Astrocyte of the cerebellum (primary cell): ENCODE measurements at regions not wholly inside any gene's neighbourhood (a gene's known extent, or its start where the extent isn't known, plus 50 kb on each side); places are given as distances from the start of the nearest gene placed in this dataset.

Experiments used
- DNase-seq: peaks from one replicate; pipeline ENCODE4 v3.0.0-alpha.2; 2011; ENCODE audit warnings: low read depth
- H3K4me3 ChIP-seq: 2 replicates; pipeline ENCODE4 v1.5.1; 2011; ENCODE audit warnings: mild to moderate bottlenecking, low read depth, low read length, moderate library complexity
- in situ Hi-C: cut with HindIII; loops from 2 replicates; pipeline ENCODE4 v1.10.0; 2017; ENCODE audit warnings: low sequenced_read_pairs
- TF ChIP-seq, protein P1 (sequence below): IDR thresholded peaks from 2 replicates; pipeline ENCODE4 v1.5.1; 2012; ENCODE audit warnings: low read length, low read depth, moderate library complexity, mild to moderate bottlenecking; ENCODE audit errors: missing control alignments

DNA sequence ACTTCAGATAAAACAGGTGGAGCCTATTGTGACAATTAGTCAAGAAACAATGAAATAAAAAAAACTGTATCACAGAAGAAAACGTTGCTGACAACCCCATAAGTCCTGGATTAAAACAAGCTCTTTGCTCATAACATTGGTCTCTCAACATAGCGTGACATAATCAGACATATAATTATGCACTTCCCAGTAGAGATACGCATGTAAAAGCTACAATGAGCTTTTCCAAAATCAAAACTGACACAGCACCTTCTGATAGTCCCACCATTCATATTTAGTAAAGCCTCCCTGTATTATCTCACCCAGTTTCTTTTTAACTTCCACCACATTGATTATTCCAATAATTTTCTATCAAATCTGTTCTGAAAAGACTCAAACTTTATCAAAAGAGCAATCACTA is 372.1 kb upstream of the SMIM31 start:
- H3K4me3 ChIP-seq, result no peak overlapping the region
- DNase-seq, result no peak
- TF ChIP-seq, protein P1, sequence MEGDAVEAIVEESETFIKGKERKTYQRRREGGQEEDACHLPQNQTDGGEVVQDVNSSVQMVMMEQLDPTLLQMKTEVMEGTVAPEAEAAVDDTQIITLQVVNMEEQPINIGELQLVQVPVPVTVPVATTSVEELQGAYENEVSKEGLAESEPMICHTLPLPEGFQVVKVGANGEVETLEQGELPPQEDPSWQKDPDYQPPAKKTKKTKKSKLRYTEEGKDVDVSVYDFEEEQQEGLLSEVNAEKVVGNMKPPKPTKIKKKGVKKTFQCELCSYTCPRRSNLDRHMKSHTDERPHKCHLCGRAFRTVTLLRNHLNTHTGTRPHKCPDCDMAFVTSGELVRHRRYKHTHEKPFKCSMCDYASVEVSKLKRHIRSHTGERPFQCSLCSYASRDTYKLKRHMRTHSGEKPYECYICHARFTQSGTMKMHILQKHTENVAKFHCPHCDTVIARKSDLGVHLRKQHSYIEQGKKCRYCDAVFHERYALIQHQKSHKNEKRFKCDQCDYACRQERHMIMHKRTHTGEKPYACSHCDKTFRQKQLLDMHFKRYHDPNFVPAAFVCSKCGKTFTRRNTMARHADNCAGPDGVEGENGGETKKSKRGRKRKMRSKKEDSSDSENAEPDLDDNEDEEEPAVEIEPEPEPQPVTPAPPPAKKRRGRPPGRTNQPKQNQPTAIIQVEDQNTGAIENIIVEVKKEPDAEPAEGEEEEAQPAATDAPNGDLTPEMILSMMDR, result no peak
- in situ Hi-C loops, result no loop called here

DNA sequence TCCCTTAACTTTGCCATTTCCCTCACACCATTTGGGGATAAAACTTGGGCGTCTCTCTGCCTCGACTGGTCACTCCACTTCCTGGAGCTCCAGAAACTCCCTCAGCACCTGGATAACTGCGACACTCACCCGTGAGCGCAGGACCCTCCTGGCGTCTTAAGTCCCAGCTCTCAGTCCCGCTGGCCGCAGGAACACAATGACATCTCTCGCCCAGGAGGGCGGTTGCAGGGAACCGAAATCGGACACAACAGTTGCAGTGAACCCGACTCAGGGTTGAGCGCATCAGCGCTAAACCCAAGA is 370.9 kb upstream of the SMIM31 start:
- no peak for DNase-seq
- TF ChIP-seq, protein P1, result no peak
- H3K4me3 ChIP-seq, result peak overlapping the region; percentile 71
- in situ Hi-C loops, result no loop called here

DNA sequence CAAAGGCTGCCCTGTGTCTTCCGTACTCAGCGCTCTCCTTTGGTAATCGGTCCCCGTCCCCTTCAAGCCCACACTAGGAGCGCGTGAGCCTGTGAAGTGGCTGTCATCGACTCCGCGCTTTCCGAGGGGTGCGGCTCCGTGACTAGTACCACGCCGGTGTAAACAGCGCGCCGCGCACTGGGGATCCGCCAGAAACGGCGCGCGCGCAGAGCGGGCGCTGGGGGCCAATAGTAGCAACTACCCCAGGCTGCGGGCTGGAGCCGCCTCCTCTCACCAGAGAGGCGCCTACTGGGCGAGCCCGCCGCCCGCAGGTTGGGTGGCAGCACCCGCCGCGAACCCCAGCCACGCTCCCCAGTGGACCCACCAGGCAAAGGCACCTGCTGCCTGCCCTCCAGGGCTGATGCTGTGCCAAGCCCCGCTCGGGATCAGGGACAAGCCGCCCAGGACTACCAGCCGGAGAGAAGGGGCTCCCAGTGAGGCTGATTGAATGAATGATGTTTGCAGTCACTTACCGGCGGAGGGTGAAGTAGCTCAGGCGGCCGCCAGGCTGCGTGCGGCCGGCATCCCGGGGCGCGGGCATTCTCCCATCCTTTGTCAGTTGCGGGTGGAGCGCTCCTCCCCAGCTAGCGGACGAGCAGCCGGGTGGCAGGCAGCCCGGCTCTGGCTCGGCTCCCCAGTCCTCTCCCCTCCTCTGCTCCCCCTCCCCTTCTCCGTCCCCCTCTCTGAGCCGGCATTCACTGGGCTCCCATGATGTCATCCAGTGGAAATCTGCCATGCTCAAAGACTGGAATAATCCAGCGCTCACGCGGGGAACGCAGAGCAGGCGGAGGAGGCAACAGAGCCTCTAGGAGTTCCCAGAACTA is 370.3 kb upstream of the SMIM31 start:
- in situ Hi-C loops, result no loop called here
- TF ChIP-seq, protein P1, result peak; percentile 46
- peak; percentile 78 for DNase-seq
- H3K4me3 ChIP-seq, result peak overlapping the region; percentile 71

DNA sequence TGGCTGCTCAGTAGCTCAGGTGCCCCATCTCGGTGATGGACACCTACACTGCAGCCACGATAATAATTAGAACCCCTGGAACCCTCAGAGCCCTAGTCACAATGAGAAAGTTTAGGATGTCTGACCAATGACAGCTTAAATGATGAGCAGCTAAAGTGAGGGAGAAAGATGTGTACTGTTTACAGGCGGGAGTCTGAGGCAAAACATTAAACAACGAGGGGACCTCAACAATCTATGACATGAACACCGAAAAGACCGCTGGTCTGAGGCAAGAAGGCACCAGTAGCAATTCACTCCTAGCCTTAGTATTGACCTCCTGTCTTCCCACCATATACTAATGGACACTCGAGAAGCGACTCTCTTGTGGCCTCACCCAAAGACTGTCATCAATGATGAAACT is 369.5 kb upstream of the SMIM31 start:
- TF ChIP-seq, protein P1, result no peak
- in situ Hi-C loops, result no loop called here
- H3K4me3 ChIP-seq, result peak overlapping the region; percentile 71
- no peak for DNase-seq

DNA sequence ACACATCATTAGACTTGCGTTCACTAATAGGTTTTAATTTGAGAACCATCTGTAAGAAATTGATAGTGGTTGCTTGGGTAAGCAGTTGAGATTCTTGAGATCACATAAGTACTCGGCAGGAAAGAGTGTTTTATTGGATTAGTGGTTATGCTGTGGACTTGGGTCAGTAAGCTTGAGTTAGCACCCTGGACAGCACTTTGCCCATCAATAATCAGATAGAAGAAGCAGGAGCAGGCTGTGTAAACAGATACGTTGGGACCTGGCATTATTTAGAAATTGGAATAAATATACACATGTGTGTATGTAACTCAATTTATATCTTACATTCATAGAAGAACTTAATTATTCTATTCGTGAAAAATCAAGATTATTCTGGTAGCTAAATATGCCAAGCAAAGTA is 357.5 kb upstream of the SMIM31 start:
- in situ Hi-C loops, result no loop called here

DNA sequence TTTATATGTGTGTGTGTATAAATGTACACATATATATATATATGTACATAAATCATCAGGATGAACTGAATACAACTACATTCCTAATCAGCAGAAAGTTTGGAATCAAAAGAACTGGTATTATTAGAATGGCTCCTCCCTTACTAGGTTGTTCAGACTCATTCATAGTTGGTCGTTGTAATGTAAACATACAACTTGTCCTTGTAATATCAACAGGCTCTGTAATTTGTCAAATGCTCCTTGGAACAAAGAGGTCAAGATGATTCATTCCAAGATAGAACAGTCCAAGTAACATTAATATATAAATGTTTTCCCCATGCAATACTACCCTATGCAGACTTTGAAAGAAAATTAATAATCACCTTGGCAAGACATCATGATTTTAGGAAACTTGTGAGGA is 351.4 kb upstream of the SMIM31 start:
- no peak for DNase-seq
- no peak overlapping the region for H3K4me3 ChIP-seq
- TF ChIP-seq, protein P1, result no peak
- in situ Hi-C loops, result no loop called here

More for the DNA sequence above, 357.5 kb upstream of the SMIM31 start:
- TF ChIP-seq, protein P1, result no peak
- no peak overlapping the region for H3K4me3 ChIP-seq
- DNase-seq, result peak; percentile 9

DNA sequence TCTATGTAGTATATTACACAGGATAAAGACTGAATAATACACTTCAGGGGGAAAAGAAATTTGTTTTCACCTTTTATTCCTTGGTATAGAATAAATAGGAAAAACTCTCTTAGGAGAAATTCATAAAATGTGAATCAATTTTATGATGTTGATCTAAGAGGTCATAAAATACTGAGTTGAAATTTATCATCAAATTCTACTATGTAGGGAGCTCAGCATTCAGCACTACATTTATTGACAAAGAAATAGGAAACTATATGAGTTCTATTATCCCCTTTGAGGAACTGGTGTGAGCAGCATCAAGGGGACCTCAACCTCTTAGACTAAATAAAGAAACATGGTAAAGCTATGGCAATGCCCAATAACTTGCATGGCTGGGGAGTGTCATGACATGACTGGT is 348.2 kb upstream of the SMIM31 start:
- in situ Hi-C loops, result no loop called here
- DNase-seq, result no peak
- TF ChIP-seq, protein P1, result no peak
- no peak overlapping the region for H3K4me3 ChIP-seq
